ENCODE measurements at regions not wholly inside any gene's neighbourhood (a gene's known extent, or its start where the extent isn't known, plus 50 kb on each side); places are given as distances from the start of the nearest gene placed in this dataset.
"Not testable (repeated sequence)": the region's sequence is repeated elsewhere in the genome, so short reads cannot be mapped to it uniquely, and the experiment has no call there.

GRCh38 chr4:160406263-160406825 lies 1303.5 kb downstream of the RAPGEF2 start:
- no peak for TF ChIP-seq ZFX (IDR thresholded peaks at IDR 0.05; ENCODE audit: borderline replicate concordance)
- TF ChIP-seq, protein P1, sequence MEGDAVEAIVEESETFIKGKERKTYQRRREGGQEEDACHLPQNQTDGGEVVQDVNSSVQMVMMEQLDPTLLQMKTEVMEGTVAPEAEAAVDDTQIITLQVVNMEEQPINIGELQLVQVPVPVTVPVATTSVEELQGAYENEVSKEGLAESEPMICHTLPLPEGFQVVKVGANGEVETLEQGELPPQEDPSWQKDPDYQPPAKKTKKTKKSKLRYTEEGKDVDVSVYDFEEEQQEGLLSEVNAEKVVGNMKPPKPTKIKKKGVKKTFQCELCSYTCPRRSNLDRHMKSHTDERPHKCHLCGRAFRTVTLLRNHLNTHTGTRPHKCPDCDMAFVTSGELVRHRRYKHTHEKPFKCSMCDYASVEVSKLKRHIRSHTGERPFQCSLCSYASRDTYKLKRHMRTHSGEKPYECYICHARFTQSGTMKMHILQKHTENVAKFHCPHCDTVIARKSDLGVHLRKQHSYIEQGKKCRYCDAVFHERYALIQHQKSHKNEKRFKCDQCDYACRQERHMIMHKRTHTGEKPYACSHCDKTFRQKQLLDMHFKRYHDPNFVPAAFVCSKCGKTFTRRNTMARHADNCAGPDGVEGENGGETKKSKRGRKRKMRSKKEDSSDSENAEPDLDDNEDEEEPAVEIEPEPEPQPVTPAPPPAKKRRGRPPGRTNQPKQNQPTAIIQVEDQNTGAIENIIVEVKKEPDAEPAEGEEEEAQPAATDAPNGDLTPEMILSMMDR (IDR thresholded peaks at IDR 0.05): no peak
- no peak overlapping the region for H3K27ac ChIP-seq

DNA sequence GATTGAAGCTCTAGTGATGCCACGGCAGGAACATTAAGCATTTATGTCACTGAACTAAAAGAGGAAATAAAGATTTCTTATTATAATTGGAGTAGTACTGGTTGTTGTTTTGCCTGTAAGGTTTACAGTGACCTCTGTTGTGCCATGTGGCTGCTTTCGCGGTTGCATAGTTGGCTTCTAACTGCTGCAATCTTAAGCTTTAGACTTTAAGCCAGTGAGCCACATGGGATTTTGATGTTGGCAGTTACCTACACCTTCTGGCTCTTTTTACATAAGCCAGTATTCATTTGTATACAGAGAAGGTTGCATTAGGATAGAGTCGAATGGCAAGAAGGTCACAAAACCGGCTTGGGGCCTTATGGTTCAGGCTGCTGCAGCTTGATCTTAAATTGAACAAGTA lies 1311.6 kb downstream of the RAPGEF2 start:
- TF ChIP-seq ZFX (IDR thresholded peaks at IDR 0.05; ENCODE audit: borderline replicate concordance): no peak
- TF ChIP-seq, protein P1 (IDR thresholded peaks at IDR 0.05): no peak

DNA sequence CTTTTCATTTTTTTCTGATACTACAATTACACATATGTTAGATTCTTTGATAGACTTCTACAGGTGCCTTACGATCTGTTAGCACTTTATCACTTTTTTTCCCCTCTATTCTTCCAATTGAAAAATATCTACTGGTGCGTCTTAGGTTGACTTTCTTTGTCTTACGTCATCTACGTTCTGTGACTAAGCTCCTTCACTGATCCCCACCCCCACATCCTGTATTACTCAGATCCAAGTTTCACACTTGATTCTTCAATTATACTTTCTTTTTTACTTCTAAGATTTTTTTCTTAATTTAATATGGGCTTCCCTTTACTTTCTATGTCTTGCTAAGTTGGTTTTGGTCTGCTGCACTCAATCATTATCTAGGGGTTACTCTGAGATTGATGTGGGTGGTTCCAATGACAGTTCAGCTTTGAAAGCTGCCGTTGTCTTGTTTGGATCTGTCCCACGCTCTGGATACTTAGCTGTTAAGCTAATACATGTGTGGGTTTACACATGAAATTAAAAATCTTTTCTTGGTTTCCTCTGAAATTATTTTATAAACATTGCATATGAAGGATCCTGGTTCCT lies 1321.1 kb downstream of the RAPGEF2 start:
- H3K27ac ChIP-seq: no peak overlapping the region
- TF ChIP-seq, protein P1 (IDR thresholded peaks at IDR 0.05): no peak
- no peak for TF ChIP-seq ZFX (IDR thresholded peaks at IDR 0.05; ENCODE audit: borderline replicate concordance)

More for the DNA sequence above, 1311.6 kb downstream of the RAPGEF2 start:
- no peak overlapping the region for H3K27ac ChIP-seq

DNA sequence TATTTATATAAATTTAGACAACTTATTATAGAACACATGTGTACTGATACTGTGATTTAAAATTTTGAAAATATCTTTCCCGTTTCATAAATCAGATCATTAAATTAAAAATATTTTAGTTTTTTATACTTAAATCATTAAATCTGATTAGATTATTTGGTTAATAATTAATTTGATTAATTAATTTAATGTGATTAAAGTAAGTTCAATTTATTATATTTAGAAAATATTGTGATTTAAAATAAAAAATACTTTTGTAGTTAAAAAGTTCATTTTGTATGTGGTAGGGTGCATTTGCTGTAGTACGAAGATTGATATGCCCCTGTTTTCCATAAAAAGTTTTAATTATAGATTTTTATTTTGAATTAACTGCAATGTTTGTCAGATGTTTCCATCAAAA lies 1323.4 kb downstream of the RAPGEF2 start:
- TF ChIP-seq, protein P1 (IDR thresholded peaks at IDR 0.05): no peak
- no peak for TF ChIP-seq ZFX (IDR thresholded peaks at IDR 0.05; ENCODE audit: borderline replicate concordance)
- no peak overlapping the region for H3K27ac ChIP-seq

DNA sequence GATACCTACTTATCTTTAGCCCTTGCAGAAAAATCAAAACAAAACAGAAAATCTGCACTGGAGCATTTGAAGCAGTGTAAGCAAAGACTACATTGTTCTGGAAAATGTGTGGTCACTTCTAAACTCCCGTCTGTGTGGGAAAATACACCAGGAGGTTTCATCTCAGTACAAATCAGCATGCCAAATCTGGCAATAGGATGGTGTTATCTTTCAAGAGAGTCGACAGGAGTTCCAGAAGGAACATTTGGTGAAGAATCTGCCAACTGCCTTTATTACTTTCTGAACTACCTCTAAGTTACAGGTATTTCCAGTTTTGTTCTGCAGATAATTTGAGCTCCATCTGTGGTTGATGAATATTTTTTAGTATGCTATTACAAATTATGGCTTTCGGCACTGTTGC lies 1348.0 kb downstream of the RAPGEF2 start:
- TF ChIP-seq, protein P1 (IDR thresholded peaks at IDR 0.05): no peak
- TF ChIP-seq ZFX (IDR thresholded peaks at IDR 0.05; ENCODE audit: borderline replicate concordance): no peak
- H3K27ac ChIP-seq: no peak overlapping the region

DNA sequence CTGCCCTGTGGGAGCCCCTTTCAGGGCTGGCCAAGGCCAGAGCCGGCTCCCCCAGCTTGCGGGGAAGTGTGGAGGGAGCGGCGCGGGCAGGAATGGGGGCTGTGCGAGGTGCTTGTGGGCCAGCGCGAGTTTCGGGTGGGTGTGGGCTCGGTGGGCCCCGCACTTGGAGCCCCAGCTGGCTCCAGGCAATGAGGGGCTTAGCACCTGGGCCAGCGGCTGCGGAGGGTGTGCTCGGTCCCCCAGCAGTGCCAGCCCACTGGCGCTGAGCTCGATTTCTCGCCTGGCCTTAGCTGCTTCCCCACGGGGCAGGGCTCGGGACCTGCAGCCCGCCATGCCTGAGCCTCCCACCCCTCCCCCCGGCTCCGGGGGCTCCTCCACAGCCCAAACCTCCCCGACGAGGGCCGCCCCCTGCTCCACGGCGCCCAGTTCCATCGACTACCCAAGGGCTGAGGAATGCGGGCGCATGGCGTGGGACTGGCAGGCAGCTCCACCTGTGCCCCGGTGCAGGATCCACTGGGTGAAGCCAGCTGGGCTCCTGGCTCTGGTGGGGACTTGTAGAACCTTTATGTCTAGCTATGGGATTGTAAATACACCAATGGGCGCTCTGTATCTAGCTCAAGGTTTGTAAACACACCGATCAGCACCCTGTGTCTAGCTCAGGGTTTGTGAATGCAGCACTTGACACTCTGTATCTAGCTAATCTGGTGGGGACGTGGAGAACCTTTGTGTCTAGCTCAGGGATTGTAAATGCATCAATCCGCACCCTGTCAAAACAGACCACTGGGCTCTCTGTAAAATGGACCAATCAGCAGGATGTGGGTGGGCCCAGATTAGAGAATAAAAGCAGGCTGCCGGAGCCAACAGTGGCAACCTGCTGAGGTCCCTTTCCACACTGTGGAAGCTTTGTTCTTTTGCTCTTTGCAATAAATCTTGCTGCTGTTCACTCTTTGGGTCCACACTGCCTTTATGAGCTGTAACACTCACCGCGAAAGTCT lies 1379.1 kb downstream of the RAPGEF2 start:
- not testable (repeated sequence) for H3K27ac ChIP-seq

GRCh38 chr4:160485071-160485687 lies 1382.3 kb downstream of the RAPGEF2 start:
- no peak for TF ChIP-seq ZFX (IDR thresholded peaks at IDR 0.05; ENCODE audit: borderline replicate concordance)
- TF ChIP-seq, protein P1 (IDR thresholded peaks at IDR 0.05): no peak
- no peak overlapping the region for H3K27ac ChIP-seq

Measured in 22Rv1 (cell line).